Natural killer cell (primary cell): ENCODE measurements at regions not wholly inside any gene's neighbourhood (a gene's known extent, or its start where the extent isn't known, plus 50 kb on each side); places are given as distances from the start of the nearest gene placed in this dataset.

ENCODE experiments used
- ATAC-seq, 3 donors: fragments of 150-1000 bp in 2 of 3; fragments of 200-7000 bp in 1 of 3; cut with Tn5 transposase; 1 replicate in 1 of 3; 2 replicates in 2 of 3; pipeline ENCODE4 v1.10.0; 2021; ENCODE audit warnings: mild to moderate bottlenecking in 2 of 3, moderate library complexity in 2 of 3
- DNase-seq, 2 donors: peaks; one replicate each; pipeline versions ENCODE4 v3.0.0 to v3.0.0-alpha.2; 2013 to 2021; ENCODE audit warnings: mixed read lengths in 1 of 2
- H3K27ac ChIP-seq: one replicate; pipeline ENCODE4 v1.5.1; 2013; ENCODE audit warnings: mild to moderate bottlenecking, low read length
- H3K27me3 ChIP-seq: one replicate; pipeline ENCODE4 v1.6.1; 2013; ENCODE audit warnings: low read length; ENCODE audit not compliant: control insufficient read depth, insufficient read depth
- H3K36me3 ChIP-seq: one replicate; pipeline ENCODE4 v1.6.1; 2013; ENCODE audit warnings: low read length; ENCODE audit not compliant: control insufficient read depth, insufficient read depth
- H3K4me1 ChIP-seq: one replicate; pipeline ENCODE4 v1.6.1; 2013; ENCODE audit warnings: low read length; ENCODE audit not compliant: control insufficient read depth, insufficient read depth
- H3K4me3 ChIP-seq: one replicate; pipeline ENCODE4 v1.5.1; 2013; ENCODE audit warnings: low read length
- H3K9me3 ChIP-seq: one replicate; pipeline ENCODE4 v1.6.1; 2013; ENCODE audit warnings: low read length; ENCODE audit not compliant: control insufficient read depth, insufficient read depth
- H3K27ac Mint-ChIP-seq, 2 donors: one replicate each; pipeline ENCODE4 v1.8.0; 2022; ENCODE audit warnings: mild to moderate bottlenecking in 2 of 2, mixed read lengths in 2 of 2, moderate library complexity in 1 of 2
- H3K27me3 Mint-ChIP-seq, 2 donors: one replicate each; pipeline ENCODE4 v1.8.0; 2022; ENCODE audit warnings: low read depth in 2 of 2, mixed read lengths in 2 of 2
- H3K36me3 Mint-ChIP-seq: one replicate; pipeline ENCODE4 v1.8.0; 2022; ENCODE audit warnings: mixed read lengths
- H3K4me1 Mint-ChIP-seq, 2 donors: one replicate each; pipeline ENCODE4 v1.8.0; 2022; ENCODE audit warnings: mixed read lengths in 2 of 2
- H3K4me3 Mint-ChIP-seq: one replicate; pipeline ENCODE4 v1.8.0; 2022; ENCODE audit warnings: mild to moderate bottlenecking, moderate library complexity, mixed read lengths
- H3K9me3 Mint-ChIP-seq, 2 donors: one replicate each; pipeline ENCODE4 v1.8.0; 2022; ENCODE audit warnings: mixed read lengths in 2 of 2
- WGBS: methylation state at CpG from one replicate; pipeline ENCODE4 v1.1.7; 2013; ENCODE audit warnings: missing lambda C conversion rate; ENCODE audit not compliant: insufficient coverage; 5-methylcytosine and 5-hydroxymethylcytosine counted together
- intact Hi-C: fragments of 100-400 bp; cut with micrococcal nuclease; formaldehyde crosslinking; loops from one replicate; pipeline ENCODE4 v1.14.2; 2022
- TF ChIP-seq, protein P1 (sequence below): fragments of 200-600 bp; IDR thresholded peaks from one replicate; pipeline ENCODE4 v1.8.0; 2022; ENCODE audit warnings: antibody characterized with exemption

DNA sequence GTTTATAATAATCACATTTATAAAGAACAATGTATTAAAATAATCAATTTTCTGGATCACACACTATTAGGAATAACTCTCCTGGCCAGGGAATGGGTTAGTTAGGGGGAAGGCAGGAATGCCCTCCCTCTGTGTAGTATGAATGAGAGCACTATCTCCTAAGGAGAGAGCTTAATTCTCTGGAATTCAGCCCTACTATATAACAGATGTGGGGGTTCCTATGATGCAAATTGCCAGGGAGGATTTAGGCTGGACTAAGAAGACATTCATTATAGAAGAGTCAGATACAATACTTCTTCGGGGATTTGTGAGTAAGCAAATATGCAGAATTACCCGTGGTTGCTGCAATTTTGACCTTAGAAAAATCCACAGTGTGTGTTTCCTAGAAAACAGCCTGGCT, 250.1 kb upstream of the VRK2 start:
- H3K36me3 Mint-ChIP-seq = no peaks in the 10 kb centered on the region
- TF ChIP-seq, protein P1, sequence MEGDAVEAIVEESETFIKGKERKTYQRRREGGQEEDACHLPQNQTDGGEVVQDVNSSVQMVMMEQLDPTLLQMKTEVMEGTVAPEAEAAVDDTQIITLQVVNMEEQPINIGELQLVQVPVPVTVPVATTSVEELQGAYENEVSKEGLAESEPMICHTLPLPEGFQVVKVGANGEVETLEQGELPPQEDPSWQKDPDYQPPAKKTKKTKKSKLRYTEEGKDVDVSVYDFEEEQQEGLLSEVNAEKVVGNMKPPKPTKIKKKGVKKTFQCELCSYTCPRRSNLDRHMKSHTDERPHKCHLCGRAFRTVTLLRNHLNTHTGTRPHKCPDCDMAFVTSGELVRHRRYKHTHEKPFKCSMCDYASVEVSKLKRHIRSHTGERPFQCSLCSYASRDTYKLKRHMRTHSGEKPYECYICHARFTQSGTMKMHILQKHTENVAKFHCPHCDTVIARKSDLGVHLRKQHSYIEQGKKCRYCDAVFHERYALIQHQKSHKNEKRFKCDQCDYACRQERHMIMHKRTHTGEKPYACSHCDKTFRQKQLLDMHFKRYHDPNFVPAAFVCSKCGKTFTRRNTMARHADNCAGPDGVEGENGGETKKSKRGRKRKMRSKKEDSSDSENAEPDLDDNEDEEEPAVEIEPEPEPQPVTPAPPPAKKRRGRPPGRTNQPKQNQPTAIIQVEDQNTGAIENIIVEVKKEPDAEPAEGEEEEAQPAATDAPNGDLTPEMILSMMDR = no peak
- no peak for DNase-seq
- Histone ChIP-seq H3K36me3 (no peaks in the 10 kb centered on the region), H3K9me3 (peaks cover 11% of the 10 kb centered on the region), H3K4me1 (no peaks in the 10 kb centered on the region), H3K27ac (no peak overlapping the region), H3K4me3 (no peak overlapping the region), H3K27me3 (no peaks in the 10 kb centered on the region)
- no peak overlapping the region for H3K4me3 Mint-ChIP-seq
- ATAC-seq = no peak
- no peaks in the 10 kb centered on the region for H3K27me3 Mint-ChIP-seq
- H3K27ac Mint-ChIP-seq = no peak overlapping the region
- WGBS = 59% methylated on average over 2 of the region's 2 CpGs
- intact Hi-C loops = no loop called here
- H3K4me1 Mint-ChIP-seq = no peaks in the 10 kb centered on the region
- peaks cover 15 to 18% of the 10 kb centered on the region in 2 donors for H3K9me3 Mint-ChIP-seq

DNA sequence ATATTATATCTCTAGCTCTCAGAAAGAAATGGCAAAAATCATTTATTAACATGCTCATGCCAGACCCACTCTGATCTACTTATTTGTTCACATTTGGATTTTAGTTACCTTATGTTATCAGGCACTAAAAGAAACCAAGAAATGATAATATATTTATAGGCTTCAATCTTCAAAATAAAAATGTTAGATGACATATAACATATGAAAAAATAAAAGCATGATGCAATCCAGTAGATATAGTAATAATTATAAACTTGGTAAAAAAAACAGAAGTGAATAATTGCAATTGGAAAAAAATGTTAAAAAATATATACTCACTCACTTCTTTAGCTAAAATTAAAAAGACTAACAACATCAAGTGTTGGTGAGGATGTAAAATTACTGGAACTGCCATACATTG, 248.3 kb upstream of the VRK2 start:
- Histone ChIP-seq H3K27ac (no peak overlapping the region), H3K36me3 (no peaks in the 10 kb centered on the region), H3K4me1 (no peaks in the 10 kb centered on the region), H3K27me3 (no peaks in the 10 kb centered on the region), H3K4me3 (no peak overlapping the region), H3K9me3 (peaks cover 10% of the 10 kb centered on the region)
- H3K27ac Mint-ChIP-seq = no peak overlapping the region
- TF ChIP-seq, protein P1 = no peak
- no peaks in the 10 kb centered on the region for H3K36me3 Mint-ChIP-seq
- DNase-seq (no peak), ATAC-seq (no peak)
- H3K4me1 Mint-ChIP-seq = no peaks in the 10 kb centered on the region
- H3K27me3 Mint-ChIP-seq = no peaks in the 10 kb centered on the region
- H3K9me3 Mint-ChIP-seq = peaks cover 14 to 17% of the 10 kb centered on the region in 2 donors
- no peak overlapping the region for H3K4me3 Mint-ChIP-seq
- intact Hi-C loops = no loop called here

DNA sequence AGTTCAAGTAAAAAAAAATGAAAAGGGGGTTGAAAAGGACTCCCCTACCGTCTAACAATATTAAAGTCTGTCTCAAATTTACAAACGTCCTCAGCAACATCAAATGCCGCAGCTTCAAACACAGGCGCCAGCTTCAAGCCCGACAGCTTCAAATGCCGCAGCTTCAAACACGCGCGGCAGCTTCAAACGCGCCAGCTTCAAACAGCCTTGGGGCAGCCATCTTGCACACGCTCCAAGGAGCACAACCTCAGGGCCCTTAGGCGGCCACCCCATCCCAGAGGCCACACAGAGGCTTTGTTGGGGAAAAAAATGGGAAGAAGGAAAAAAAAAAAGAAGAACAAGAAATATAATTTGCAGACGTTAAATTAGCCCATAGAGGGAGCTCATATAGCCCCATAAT, 244.4 kb upstream of the VRK2 start:
- no peak for ATAC-seq
- 97% methylated on average over 13 of the region's 14 CpGs for WGBS
- TF ChIP-seq, protein P1 = no peak

DNA sequence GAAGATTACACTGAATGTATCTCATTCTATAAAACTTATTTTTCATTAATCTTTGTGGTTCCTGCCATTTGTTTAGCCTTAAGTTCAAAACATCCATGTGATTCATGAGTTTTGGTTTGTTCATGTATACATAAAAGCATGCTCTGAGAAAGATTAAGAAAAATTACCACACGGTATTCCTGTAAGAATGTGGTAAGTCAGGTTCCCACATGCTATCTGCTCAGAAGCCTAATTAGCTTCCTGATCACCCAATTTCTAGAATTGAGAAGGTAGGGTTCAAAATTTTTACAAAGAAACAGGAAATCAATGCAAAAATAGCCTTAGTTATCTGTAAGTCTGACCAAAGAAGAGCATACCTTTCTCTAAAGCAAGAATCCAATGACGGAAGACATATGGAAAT, 241.6 kb upstream of the VRK2 start:
- intact Hi-C loops = no loop called here
- Mint-ChIP-seq H3K27me3 (no peaks in the 10 kb centered on the region), H3K27ac (no peak overlapping the region), H3K4me1 (no peaks in the 10 kb centered on the region), H3K36me3 (no peaks in the 10 kb centered on the region), H3K9me3 (peaks cover 12 to 15% of the 10 kb centered on the region in 2 donors), H3K4me3 (no peak overlapping the region)
- no peaks in the 10 kb centered on the region for H3K9me3 ChIP-seq
- no peak overlapping the region for H3K27ac ChIP-seq
- no peak for ATAC-seq
- no peaks in the 10 kb centered on the region for H3K36me3 ChIP-seq
- no peak overlapping the region for H3K4me3 ChIP-seq
- DNase-seq = no peak
- H3K4me1 ChIP-seq = no peaks in the 10 kb centered on the region
- H3K27me3 ChIP-seq = no peaks in the 10 kb centered on the region
- WGBS = no CpG with 5 or more reads among the region's 2 CpGs
- TF ChIP-seq, protein P1 = no peak

More for the DNA sequence above, 244.4 kb upstream of the VRK2 start:
- no peak overlapping the region for H3K27ac ChIP-seq
- H3K9me3 ChIP-seq = no peaks in the 10 kb centered on the region
- H3K27me3 ChIP-seq = no peaks in the 10 kb centered on the region
- no peak for DNase-seq
- Mint-ChIP-seq H3K4me1 (no peaks in the 10 kb centered on the region), H3K27ac (no peak overlapping the region), H3K27me3 (no peaks in the 10 kb centered on the region), H3K36me3 (no peaks in the 10 kb centered on the region), H3K4me3 (no peak overlapping the region), H3K9me3 (peaks cover 16 to 19% of the 10 kb centered on the region in 2 donors)
- H3K4me1 ChIP-seq = no peaks in the 10 kb centered on the region
- no peaks in the 10 kb centered on the region for H3K36me3 ChIP-seq
- no peak overlapping the region for H3K4me3 ChIP-seq
- intact Hi-C loops = no loop called here
